Caki2 (cell line): ENCODE measurements at regions not wholly inside any gene's neighbourhood (a gene's known extent, or its start where the extent isn't known, plus 50 kb on each side); places are given as distances from the start of the nearest gene placed in this dataset.
A peak's percentile ranks its signal among the peaks of the same experiment; 100 is the strongest.

Source experiments
- DNase-seq: peaks from one replicate; pipeline ENCODE4 v3.0.0-alpha.2; 2015; ENCODE audit warnings: low read depth
- in situ Hi-C: cut with HindIII; loops from 2 replicates; pipeline ENCODE4 v1.10.0; 2016; ENCODE audit warnings: low sequenced_read_pairs, low pct_unique_long_range_greater_than_20kb, mixed read lengths

DNA sequence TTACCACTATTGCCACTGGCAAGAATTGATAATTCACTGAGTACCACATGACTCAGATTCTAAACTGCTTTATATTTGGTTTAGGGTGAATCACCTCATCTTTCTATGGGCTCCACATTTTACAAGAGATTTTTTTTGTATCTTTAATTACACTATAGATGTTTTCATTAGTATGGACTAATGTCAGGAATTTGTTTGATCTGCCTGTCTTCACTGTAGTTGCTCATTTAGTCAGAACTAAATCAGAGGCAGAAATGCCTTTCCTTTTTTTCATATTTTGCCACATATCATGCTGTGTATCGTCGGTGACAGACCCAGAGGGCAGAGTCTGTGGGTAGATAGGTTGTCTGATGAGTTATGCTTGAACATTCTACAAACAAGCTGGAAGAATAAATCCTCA, 524.1 kb downstream of the METTL15 start:
- DNase-seq: no peak
- in situ Hi-C loops: no loop called here

DNA sequence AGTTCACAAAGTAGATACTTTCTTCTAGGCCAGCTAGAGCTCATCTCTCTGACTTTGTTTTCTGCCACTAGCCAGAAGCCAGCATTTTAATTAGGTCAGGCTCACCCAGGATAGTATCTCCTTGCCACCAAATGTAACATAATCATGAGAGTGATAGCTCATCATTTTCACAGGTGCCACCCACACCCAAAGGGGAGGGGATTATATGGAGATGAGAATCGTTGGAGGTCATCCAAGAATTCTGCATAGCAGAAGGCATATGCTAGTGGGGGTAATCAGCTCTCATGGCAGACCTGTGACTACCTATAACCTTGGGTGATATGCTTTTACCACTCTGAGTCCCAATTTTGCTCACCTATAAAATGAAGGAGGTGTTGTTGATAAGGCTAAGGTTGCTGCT, 523.0 kb downstream of the METTL15 start:
- no peak for DNase-seq
- in situ Hi-C loops: no loop called here

DNA sequence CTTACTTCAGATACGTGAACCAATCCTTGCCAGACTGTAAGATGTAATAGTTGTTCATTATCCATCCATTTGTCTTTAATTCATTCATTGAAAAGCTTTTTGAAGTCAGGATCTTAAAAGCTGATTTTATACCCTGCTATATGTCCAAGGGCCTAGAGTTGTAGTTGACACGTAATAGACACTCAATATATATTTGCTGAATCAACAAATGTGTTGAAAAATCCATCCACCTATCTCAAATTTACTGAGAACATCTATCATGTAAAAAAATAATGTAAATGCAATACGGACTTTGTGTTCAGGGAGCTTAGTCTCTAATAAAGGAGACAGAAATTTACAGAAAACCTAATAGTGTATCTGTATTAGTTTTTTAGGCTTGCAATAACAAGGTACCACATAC, 521.0 kb downstream of the METTL15 start:
- in situ Hi-C loops: no loop called here
- DNase-seq: no peak

DNA sequence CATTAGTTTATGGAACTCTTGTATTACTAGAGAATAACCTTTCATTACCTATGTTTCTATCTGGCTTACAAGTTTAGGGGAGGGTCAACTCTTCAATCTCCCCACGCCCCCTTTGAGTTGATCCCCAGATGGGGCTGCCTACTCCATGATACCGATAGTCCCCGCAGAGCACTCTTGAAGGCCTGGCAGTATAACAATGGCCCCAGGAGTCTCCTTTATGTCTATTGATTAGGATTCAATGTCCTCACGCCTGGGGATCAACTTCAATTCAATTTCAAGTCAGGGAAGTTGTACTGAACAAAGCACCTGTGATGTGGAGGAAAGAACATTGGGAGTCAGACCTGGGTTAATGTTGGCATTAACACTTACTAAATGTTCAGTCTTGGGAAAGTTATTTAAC, 520.2 kb downstream of the METTL15 start:
- no peak for DNase-seq
- in situ Hi-C loops: no loop called here

DNA sequence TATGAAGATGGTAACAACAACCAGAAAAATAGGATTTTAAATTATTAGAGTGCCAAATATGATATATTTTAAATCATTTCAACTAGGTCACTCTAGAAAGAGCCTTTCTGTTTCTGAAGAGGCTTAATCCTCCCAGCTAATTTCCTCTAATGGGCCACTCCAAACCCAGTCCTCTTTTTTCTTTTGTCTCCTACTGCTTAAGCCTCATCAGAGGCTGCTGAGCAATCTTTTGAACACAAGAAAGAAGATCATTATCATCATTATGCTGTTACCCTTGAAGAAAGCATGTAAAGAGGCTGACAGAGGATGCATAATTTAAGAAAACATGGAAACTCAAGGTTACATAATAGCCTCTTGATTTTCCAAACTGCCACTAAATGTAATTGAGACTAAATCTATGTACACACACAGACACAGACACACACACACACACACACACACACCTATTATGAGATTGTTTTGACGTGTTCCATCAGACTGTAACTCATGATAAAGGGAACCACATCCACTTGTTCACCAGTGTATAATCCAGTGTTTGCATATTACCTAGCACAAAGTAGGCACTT, 519.6 kb downstream of the METTL15 start:
- DNase-seq: no peak
- in situ Hi-C loops: no loop called here

DNA sequence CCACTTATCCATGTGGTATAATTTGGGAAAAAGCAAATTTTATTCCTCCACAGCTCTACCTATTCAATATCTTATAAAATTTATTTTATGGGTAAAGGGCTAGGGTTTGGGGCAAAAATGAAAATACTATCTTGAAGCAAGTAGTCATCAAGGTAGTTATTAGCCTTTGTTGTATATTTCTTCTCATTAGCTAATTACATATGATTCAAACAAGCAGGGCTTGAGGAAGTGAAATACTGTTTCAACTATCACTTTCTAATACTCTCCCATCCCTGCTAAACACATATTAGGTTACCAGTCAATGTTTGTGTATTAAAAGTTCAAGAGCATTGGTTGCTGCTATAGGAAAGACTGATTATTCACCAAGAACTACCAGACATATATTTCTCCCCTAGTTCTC, 517.3 kb downstream of the METTL15 start:
- in situ Hi-C loops: no loop called here
- no peak for DNase-seq

DNA sequence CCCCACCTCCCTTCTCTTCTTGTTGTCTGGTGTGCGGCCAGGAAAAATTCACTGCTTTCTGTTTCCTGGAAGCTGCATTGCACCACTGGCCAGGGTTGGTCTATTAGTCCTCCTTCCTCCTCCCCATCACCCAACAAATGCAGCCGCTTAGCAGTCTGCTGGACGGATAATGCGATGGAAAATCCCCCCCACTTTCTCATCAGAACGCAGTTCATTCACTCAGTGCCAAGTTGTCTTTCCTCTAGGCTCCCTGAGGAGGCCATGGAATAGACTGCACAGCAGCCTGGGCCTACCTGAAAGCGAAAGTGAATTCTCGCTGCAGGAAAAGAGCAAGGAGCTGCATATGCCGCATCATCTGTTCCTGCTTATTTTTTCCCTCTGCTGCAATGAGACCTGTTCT, 513.6 kb downstream of the METTL15 start:
- no peak for DNase-seq
- in situ Hi-C loops: no loop called here

DNA sequence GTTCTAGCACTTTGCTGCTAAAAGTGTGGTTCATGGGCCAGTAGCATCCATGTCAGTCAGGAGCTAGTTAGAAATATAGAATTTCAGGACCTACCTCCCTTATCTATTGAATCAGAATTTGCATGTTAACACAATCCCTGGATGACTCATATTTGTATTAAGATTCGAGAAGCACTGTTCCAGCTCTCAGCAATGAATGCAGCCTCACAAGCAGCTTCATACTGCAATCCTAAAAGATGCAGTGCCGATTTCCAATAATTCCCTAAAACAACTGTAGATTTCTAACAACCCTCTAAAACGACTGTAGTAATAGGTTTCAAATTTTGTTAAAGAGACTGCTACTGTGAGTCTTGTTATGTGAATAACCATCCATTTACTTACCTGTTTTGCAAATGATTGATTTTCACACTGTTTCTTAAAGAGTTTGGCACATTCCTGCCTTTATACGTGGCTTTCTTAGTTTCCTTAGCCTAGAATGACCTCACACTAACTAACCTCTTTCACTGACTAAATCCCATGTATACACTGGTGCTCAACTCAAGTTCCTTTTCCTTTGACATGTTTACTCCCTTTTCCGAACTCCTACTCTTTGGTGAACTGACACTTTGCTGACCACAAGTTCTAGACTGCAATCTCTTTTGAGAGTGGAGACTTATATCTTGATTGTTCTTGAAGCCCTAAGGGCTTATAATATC, 511.8 kb downstream of the METTL15 start:
- in situ Hi-C loops: no loop called here
- peak; percentile 4 for DNase-seq

DNA sequence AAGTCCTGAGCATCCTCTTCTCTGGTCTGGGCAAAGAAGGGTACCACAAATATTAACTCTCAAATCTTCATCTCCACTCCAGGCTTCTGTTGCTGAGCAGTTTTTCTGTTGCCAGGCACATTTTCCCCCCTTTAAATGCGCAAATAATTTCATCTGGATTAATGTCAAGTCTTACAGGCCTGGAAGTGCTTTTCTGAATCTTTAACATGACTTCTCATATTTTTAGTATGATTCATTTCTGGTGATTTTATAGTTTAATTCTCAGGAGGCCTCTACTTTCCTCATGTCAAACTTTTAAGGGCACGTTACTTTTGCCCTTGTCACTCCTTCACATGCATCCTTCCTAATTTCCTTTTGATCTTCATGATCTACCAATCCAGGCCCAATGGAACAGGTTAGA, 510.2 kb downstream of the METTL15 start:
- in situ Hi-C loops: no loop called here
- no peak for DNase-seq

DNA sequence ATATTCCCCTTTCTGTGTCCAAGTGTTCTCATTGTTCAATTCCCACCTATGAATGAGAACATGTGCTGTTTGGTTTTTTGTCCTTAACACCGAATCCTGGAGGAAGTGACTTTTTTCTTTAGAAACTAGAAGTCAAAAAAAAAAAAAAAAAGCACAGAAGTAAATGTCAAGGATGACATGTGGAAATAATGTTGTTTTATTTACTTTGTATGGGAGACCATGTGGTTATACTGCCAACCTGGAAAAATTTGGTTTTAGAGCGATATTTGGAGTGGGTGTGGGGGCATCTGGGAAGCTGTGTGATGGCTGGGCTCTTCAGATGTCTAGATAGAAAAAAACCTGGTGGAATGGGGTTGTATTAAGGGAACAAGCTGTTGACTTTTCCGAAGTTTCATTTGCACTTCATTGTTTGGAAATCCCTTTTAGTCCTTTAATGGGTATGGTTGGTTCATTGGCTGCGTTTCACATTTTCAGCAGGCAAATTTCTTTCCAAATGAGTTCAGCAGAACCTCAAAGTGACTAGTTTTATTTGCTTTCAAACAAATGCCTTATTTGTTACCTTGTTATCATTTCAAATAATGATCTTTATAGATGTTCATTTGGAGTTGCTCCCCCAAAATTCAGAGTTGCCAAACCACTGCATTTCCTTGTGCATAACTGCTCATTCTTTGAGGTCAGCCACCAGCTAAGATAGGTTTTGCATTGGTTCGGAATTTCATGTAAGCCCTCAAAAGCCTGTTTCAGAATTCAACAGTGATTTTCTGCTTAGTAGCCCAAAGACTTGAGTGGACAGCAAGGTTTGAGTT, 508.2 kb downstream of the METTL15 start:
- in situ Hi-C loops: no loop called here

DNA sequence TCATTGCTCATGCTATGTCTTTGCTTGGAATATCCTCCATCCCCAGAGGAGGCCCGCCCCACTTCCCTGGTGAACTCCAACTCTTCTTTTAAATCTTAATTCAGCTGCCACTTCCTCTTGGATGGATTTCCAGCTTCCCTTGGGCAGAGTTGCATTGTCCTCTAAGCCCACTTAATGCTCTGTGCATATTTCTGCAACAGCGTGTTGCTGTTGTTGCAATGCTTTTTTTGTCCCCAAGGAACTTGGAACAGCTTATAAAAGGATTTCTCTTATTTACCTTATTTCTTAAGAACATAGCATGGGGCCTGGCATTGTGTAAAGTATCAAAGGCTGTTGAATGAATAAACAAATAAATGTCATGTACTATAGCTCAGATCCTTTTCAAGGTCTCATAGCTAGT, 507.4 kb downstream of the METTL15 start:
- in situ Hi-C loops: no loop called here
- no peak for DNase-seq

More for the DNA sequence above, 508.2 kb downstream of the METTL15 start:
- DNase-seq: no peak

DNA sequence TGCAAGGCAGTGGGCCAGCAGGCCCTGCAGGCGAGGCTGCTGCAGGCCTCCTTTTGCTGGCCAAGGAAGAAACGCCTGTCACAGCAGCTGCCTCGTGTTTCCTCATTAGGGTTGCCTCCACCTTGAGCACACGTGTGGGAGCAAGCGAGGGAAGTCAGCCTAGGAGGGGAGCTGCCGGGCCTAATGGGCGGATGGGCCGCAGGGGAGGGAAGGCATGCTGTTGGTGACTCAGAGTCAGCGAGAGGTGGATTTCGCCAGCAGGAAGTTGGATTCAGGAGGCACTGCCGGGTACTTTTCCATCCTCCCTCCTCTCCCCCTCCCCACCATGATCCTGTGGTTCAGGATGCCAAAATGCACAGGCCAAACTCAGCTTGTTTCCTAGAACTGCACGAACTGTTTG, 498.7 kb downstream of the METTL15 start:
- in situ Hi-C loops: no loop called here
- no peak for DNase-seq

DNA sequence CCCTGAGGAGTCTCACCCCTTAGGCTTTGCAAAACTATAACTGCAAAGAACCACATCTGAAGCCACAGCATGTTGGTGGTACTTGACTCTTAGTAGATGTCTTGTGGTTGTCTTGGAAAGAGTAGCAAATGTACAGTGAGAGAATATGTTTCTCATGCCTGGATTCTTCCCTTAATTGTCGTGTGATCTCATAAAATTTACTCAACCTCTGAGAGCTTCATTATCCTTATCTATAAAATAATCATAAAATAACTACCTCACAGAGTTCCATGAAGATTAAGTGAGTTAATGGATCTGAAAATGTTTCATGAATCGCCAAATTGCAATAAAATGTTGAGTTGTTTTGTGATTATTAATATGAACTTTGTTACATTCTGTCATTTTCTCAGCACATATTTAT, 491.5 kb downstream of the METTL15 start:
- no peak for DNase-seq
- in situ Hi-C loops: no loop called here

DNA sequence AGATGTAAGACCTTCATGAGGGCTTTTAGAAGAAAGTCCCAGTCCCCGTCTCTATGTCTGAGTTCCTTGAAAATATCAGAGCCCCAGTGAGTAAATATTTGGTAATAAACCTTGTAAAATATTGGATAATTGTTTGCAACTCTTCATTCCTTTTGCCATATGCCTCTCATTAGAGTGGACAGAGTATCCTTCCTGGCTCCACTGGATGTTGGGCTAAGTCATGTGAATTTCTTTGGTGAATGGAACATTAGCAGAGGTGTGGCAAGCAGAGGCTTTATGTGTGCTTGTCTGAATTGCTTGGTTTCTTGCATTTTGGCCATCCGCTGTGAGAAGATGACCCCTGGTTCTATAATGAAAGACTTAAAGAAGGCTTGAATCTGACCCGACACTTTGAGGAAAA, 490.3 kb downstream of the METTL15 start:
- in situ Hi-C loops: no loop called here

DNA sequence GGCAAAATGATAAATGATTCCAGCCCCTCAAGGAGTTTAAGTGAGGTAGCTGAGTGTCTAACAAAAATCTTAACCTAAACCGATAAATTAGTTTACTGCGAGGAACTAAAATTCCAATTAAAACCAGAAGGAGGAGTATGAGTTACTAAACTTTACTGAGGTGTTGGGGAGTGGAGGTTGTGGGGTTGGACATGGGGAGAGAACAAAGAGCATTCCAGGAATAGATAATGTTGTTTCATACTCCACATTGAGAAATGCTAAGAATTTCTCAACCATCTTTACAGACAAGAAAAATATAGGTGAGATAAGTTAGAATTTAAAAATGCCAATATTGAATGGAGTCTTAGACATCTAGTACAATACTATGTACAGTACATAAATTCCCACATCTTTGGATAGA, 488.6 kb downstream of the METTL15 start:
- DNase-seq: no peak
- in situ Hi-C loops: no loop called here

More for the DNA sequence above, 490.3 kb downstream of the METTL15 start:
- DNase-seq: no peak

DNA sequence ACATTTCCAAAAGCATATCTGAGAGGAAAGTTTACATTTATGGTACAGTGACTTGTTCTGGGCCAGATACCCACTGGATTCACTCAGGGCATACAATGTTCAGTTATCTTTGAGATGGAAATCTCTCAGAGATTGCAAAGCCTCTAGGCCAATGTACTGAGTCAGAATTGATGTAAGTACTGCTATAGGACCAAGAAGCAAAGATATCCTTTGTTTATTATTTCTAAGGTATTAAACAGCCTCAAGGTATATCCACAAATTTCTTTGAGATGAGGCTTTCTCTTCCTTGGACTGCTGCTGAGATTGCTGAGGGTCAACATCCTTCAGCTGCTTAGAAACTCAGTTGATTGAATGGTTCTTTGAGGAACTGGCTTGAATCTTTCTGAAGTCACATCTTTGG, 484.0 kb downstream of the METTL15 start:
- in situ Hi-C loops: no loop called here
- DNase-seq: no peak

DNA sequence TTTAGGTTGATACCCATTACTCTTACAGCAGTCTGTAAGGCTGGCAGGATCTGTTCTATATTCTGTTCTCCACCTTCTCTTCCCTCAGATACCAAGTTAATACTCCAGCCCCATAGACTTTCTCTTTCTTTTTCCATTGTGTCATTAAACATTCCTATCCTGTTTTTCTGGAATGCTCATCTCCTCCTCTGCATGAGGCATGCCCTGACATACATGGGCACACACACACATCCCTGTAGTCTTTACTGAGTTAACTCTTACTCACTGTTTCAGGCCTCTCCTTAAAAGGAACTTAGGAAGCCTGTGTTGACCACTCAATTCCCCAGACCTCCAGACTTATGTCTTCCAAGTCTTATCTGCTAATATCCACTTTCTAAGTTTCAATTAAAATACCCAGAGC, 476.8 kb downstream of the METTL15 start:
- in situ Hi-C loops: no loop called here
- no peak for DNase-seq

DNA sequence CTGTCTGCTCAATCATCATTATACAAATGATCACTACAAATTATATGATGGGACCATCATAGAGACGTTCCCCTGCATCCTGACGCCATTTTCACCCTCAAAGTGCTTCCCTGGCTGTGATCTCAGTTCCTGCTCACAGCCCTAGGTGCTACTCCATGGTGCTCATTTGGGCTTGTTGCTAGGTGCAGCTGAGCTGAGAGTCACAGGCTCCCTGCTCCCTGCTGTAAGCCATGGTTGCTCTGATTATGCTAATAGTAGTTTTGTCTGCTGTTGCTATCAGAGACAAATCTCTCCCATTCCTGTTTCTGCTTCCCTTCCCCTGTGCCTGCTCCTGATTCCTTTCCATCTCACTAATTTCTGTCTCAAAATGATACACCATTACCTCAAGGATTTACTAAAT, 474.3 kb downstream of the METTL15 start:
- in situ Hi-C loops: no loop called here
- DNase-seq: no peak
